ENCODE measurements at regions not wholly inside any gene's neighbourhood (a gene's known extent, or its start where the extent isn't known, plus 50 kb on each side); places are given as distances from the start of the nearest gene placed in this dataset.

GRCh38 chr16:73368715-73369114 lies 320.8 kb upstream of the ZFHX3 start:
- Histone ChIP-seq H3K9me3 (no peaks in the 10 kb centered on the region), H3K27ac (no peak overlapping the region), H3K36me3 (no peaks in the 10 kb centered on the region), H3K27me3 (no peaks in the 10 kb centered on the region), H3K4me1 (peaks cover 0 to 3% (median 0%) of the 10 kb centered on the region in 4 donors), H3K4me3 (no peak overlapping the region)
- DNase-seq, result no peak
- no peak for TF ChIP-seq CTCF (IDR thresholded peaks at IDR 0.05)
- TF ChIP-seq POLR2A (IDR thresholded peaks at IDR 0.05), result no peak

- TF ChIP-seq CTCF (IDR thresholded peaks at IDR 0.05), result no peak
- TF ChIP-seq POLR2A (IDR thresholded peaks at IDR 0.05), result no peak
- no peaks in the 10 kb centered on the region for H3K27me3 ChIP-seq
- H3K9me3 ChIP-seq, result no peaks in the 10 kb centered on the region
- H3K36me3 ChIP-seq, result no peaks in the 10 kb centered on the region
- no peaks in the 10 kb centered on the region for H3K4me1 ChIP-seq
- H3K4me3 ChIP-seq, result no peak overlapping the region
- no peak for DNase-seq
- H3K27ac ChIP-seq, result no peak overlapping the region
Measured at GRCh38 chr16:73365016-73365551, 317.2 kb upstream of the ZFHX3 start.

GRCh38 chr16:73364413-73364812 lies 316.5 kb upstream of the ZFHX3 start:
- no peaks in the 10 kb centered on the region for H3K9me3 ChIP-seq
- no peaks in the 10 kb centered on the region for H3K4me1 ChIP-seq
- TF ChIP-seq CTCF (IDR thresholded peaks at IDR 0.05), result no peak
- TF ChIP-seq POLR2A (IDR thresholded peaks at IDR 0.05), result no peak
- no peak for DNase-seq
- H3K36me3 ChIP-seq, result no peaks in the 10 kb centered on the region
- H3K27me3 ChIP-seq, result no peaks in the 10 kb centered on the region
- H3K27ac ChIP-seq, result no peak overlapping the region
- no peak overlapping the region for H3K4me3 ChIP-seq

- Histone ChIP-seq H3K9me3 (no peaks in the 10 kb centered on the region), H3K27ac (no peak overlapping the region), H3K4me3 (no peak overlapping the region), H3K4me1 (no peaks in the 10 kb centered on the region), H3K27me3 (no peaks in the 10 kb centered on the region), H3K36me3 (no peaks in the 10 kb centered on the region)
- TF ChIP-seq POLR2A (IDR thresholded peaks at IDR 0.05) (no peak), CTCF (IDR thresholded peaks at IDR 0.05) (no peak)
- DNase-seq, result no peak
Measured at GRCh38 chr16:73361061-73361460, 313.1 kb upstream of the ZFHX3 start.

GRCh38 chr16:73356401-73357079 lies 308.6 kb upstream of the ZFHX3 start:
- Histone ChIP-seq H3K4me1 (no peaks in the 10 kb centered on the region), H3K27ac (no peak overlapping the region), H3K27me3 (no peaks in the 10 kb centered on the region), H3K4me3 (no peak overlapping the region), H3K9me3 (no peaks in the 10 kb centered on the region), H3K36me3 (no peaks in the 10 kb centered on the region)
- no peak for TF ChIP-seq POLR2A (IDR thresholded peaks at IDR 0.05)
- no peak for TF ChIP-seq CTCF (IDR thresholded peaks at IDR 0.05)
- no peak for DNase-seq
